Panc1 (cell line): ENCODE measurements at regions not wholly inside any gene's neighbourhood (a gene's known extent, or its start where the extent isn't known, plus 50 kb on each side); places are given as distances from the start of the nearest gene placed in this dataset.

ENCODE experiments used
- ATAC-seq: fragments of 200-7000 bp; cut with Tn5 transposase; 2 replicates; pipeline ENCODE4 v1.9.1; 2020; ENCODE audit warnings: mild to moderate bottlenecking, moderate library complexity
- BruUV-seq: library from RNA; stranded (reverse); fragments of 400-500 nt; replicated peaks from 2 replicates; lab custom pipeline; 2021; lab: Mats Ljungman, UMichigan
- CTCF ChIA-PET: fragments of 300-600 bp; sonication (Branson Sonifier 250); formaldehyde crosslinking; loops from one replicate; lab custom pipeline; 2022; ENCODE audit warnings: antibody characterized with exemption; lab: Charles Lee
- POLR2A ChIA-PET: fragments of 300-600 bp; sonication (Branson Sonifier 250); formaldehyde crosslinking; loops from one replicate; lab custom pipeline; 2022; ENCODE audit warnings: antibody characterized with exemption; lab: Charles Lee
- DNase-seq: peaks from one replicate; pipeline ENCODE4 v3.0.0-alpha.2; 2010; ENCODE audit warnings: low read depth, low spot score
- H3K27ac ChIP-seq: 2 replicates; pipeline ENCODE4 v1.5.1; 2011; ENCODE audit warnings: mild to moderate bottlenecking, low read length, inconsistent platforms
- H3K27me3 ChIP-seq: fragments of 200-500 bp; sonication (Bioruptor generic); 2 replicates; pipeline ENCODE4 v1.6.0; 2014; ENCODE audit warnings: low read length, inconsistent platforms; ENCODE audit not compliant: control insufficient read depth, insufficient read depth
- H3K36me3 ChIP-seq: fragments of 200-500 bp; sonication (Bioruptor generic); 2 replicates; pipeline ENCODE4 v1.5.1; 2014; ENCODE audit warnings: inconsistent platforms, mild to moderate bottlenecking, low read length, moderate library complexity; ENCODE audit not compliant: control insufficient read depth, insufficient read depth
- H3K4me1 ChIP-seq: 2 replicates; pipeline ENCODE4 v1.5.1; 2011; ENCODE audit warnings: inconsistent platforms, mild to moderate bottlenecking, low read length, moderate library complexity; ENCODE audit not compliant: control insufficient read depth, insufficient read depth
- H3K4me3 ChIP-seq, 2 experiments: 2 replicates each; pipeline ENCODE4 v1.5.1; 2011 to 2012; ENCODE audit warnings: low read depth in 2 of 2, low read length in 2 of 2, mild to moderate bottlenecking in 2 of 2, inconsistent platforms in 1 of 2, moderate library complexity in 1 of 2
- H3K9me3 ChIP-seq: fragments of 200-500 bp; sonication (Bioruptor generic); 2 replicates; pipeline ENCODE4 v1.5.1; 2014; ENCODE audit warnings: low read depth, mild to moderate bottlenecking, inconsistent platforms, low read length, moderate library complexity; ENCODE audit not compliant: control insufficient read depth, insufficient read depth
- CTCF ChIP-seq: fragments of 450-650 bp; IDR thresholded peaks from 2 replicates; pipeline ENCODE4 v1.5.1; 2017; ENCODE audit warnings: mild to moderate bottlenecking
- POLR2AphosphoS5 ChIP-seq: IDR thresholded peaks from 2 replicates; pipeline ENCODE4 v1.6.1; 2012; ENCODE audit warnings: mild to moderate bottlenecking, low read depth, low read length, moderate library complexity
- REST ChIP-seq, 2 experiments: IDR thresholded peaks; 2 replicates each; pipeline ENCODE4 v1.6.1; 2011 to 2012; ENCODE audit warnings: low read depth in 2 of 2, control low read depth in 1 of 2, low read length in 1 of 2, mild to moderate bottlenecking in 1 of 2, moderate library complexity in 1 of 2; ENCODE audit not compliant: insufficient read depth in 1 of 2
- SIN3A ChIP-seq: IDR thresholded peaks from 2 replicates; pipeline ENCODE4 v1.6.1; 2012; ENCODE audit warnings: low read depth, mild to moderate bottlenecking, low read length, moderate library complexity, borderline replicate concordance; ENCODE audit not compliant: insufficient read depth
- TCF7L2 ChIP-seq: IDR thresholded peaks from 2 replicates; pipeline ENCODE4 v1.6.1; 2011; ENCODE audit warnings: mild to moderate bottlenecking, low read depth, low read length, inconsistent platforms
- in situ Hi-C: cut with HindIII; loops from 2 replicates; pipeline ENCODE4 v1.10.0; 2016; ENCODE audit warnings: low sequenced_read_pairs, low pct_unique_long_range_greater_than_20kb
- intact Hi-C: fragments of 100-400 bp; cut with micrococcal nuclease; formaldehyde crosslinking; loops from one replicate; pipeline ENCODE4 v1.10.0; 2022; ENCODE audit not compliant: unreplicated experiment

- TF ChIP-seq CTCF: no peak
- no peak for TF ChIP-seq REST (IDR thresholded peaks at IDR 0.05; ENCODE audit: insufficient read depth in 1 of 2, low read depth in 2 of 2, low read length in 1 of 2)
- no peak for TF ChIP-seq POLR2AphosphoS5
- TF ChIP-seq TCF7L2: no peak
- TF ChIP-seq SIN3A: no peak
- POLR2A ChIA-PET: interaction anchor here (0.6 kb wide), 1 partner anchor 1191 kb away, joined by 3 read pairs; no protein-coding TSS in a partner anchor
- H3K4me3 ChIP-seq: no peak overlapping the region
- no peak for ATAC-seq
- no peak for DNase-seq
- H3K9me3 ChIP-seq: no peaks in the 10 kb centered on the region
- CTCF ChIA-PET: no interaction called here
- H3K27ac ChIP-seq: no peak overlapping the region
- intact Hi-C loops (no loop called here), in situ Hi-C loops (no loop called here)
- H3K27me3 ChIP-seq: peaks cover 6% of the 10 kb centered on the region
- BruUV-seq: no TSS peak
- no peaks in the 10 kb centered on the region for H3K4me1 ChIP-seq
- H3K36me3 ChIP-seq: no peaks in the 10 kb centered on the region
Observed at GRCh38 chr5:61766141-61766540, 434.1 kb downstream of the ZSWIM6 start.

- no peak for DNase-seq
- peaks cover 6% of the 10 kb centered on the region for H3K27me3 ChIP-seq
- no peaks in the 10 kb centered on the region for H3K36me3 ChIP-seq
- BruUV-seq: no TSS peak
- POLR2A ChIA-PET: no interaction called here
- TF ChIP-seq TCF7L2 (no peak), SIN3A (no peak), POLR2AphosphoS5 (no peak), REST (IDR thresholded peaks at IDR 0.05; ENCODE audit: insufficient read depth in 1 of 2, low read depth in 2 of 2, low read length in 1 of 2) (no peak), CTCF (no peak)
- no peak overlapping the region for H3K27ac ChIP-seq
- ATAC-seq: no peak
- no peaks in the 10 kb centered on the region for H3K4me1 ChIP-seq
- intact Hi-C loops: no loop called here
- no peaks in the 10 kb centered on the region for H3K9me3 ChIP-seq
- CTCF ChIA-PET: no interaction called here
- in situ Hi-C loops: no loop called here
- H3K4me3 ChIP-seq: no peak overlapping the region
Observed at GRCh38 chr5:61767231-61768080, 435.4 kb downstream of the ZSWIM6 start.
